Stimulated activated CD8-positive, alpha-beta memory T cell treated with anti-CD3 and anti-CD28 coated beads, Interleukin-12 subunit alpha, Interleukin-12 subunit beta, amount 100 ng/mL, for 24 hours (primary cell): ENCODE measurements at regions not wholly inside any gene's neighbourhood (a gene's known extent, or its start where the extent isn't known, plus 50 kb on each side); places are given as distances from the start of the nearest gene placed in this dataset.
"Not testable (repeated sequence)": the region's sequence is repeated elsewhere in the genome, so short reads cannot be mapped to it uniquely, and the experiment has no call there.

Experiments
- DNase-seq: peaks from one replicate; pipeline ENCODE4 v3.0.0-alpha.2; 2020; ENCODE audit errors: extremely low read depth

DNA sequence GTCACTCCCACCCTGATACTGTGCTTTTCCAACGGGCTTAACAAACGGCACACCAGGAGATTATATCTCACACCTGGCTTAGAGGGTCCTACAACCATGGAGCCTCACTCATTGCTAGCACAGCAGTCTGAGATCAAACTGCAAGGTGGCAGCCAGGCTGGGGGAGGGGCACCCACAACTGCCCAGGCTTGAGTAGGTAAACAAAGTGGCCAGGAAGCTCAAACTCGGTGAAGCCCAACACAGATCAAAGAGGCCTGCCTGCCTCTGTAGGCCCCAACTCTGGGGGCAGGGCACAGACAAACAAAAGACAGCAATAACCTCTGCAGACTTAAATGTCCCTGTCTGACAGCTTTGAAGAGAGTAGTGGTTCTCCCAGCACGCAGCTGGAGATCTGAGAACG, 1022.6 kb downstream of the RAB28 start:
- DNase-seq, result not testable (repeated sequence)

- no peak for DNase-seq
Observed at GRCh38 chr4:12459126-12459525, 1025.0 kb downstream of the RAB28 start.

GRCh38 chr4:12458621-12459020, 1025.5 kb downstream of the RAB28 start:
- no peak for DNase-seq

- DNase-seq, result no peak
Observed at GRCh38 chr4:12452291-12452690, 1023.6 kb upstream of the HS3ST1 start.

GRCh38 chr4:12447451-12447850, 1018.8 kb upstream of the HS3ST1 start:
- no peak for DNase-seq

DNA sequence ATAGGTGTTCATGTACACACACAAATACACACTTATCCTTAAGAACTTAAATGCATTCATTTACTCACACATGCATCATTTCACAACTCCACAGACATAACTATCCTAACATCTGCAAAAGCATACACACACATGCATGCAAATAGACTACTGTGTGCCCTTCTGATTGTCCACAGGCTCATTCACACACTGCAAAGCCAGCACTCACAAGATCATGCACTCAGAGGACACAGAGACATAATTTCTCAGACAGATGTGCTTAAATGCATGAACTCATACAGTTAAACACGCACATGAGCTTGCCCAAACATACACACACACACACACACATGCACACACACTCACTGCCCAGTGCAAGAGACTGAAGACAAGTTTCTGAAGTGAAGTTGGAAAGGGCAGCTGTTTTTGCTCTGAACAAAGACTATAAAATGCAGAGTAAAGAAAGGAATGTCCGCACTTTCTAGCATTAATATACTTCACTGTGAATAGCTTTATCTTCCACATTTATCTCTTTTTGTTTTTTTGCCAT, 1018.0 kb upstream of the HS3ST1 start:
- no peak for DNase-seq

DNA sequence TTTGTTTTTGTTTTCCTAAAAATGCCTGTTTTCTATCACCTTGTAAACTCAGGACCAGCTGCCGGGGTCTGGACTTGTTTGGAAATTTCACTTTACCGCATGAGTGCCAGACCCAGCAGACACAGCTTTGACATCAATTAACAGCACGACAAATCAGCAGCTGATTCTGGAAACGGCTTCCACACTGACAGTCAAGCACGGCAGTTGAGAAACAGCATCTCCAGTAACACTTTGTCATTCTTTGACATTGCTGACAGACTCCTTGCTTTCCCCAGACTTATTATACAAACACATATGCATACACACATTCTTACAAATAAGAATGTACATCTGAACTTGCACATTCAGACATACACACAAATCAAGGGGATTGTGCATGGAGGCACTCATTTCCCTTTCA, 1017.6 kb upstream of the HS3ST1 start:
- DNase-seq, result no peak

- no peak for DNase-seq
Observed at GRCh38 chr4:12445711-12446235, 1017.1 kb upstream of the HS3ST1 start.

DNA sequence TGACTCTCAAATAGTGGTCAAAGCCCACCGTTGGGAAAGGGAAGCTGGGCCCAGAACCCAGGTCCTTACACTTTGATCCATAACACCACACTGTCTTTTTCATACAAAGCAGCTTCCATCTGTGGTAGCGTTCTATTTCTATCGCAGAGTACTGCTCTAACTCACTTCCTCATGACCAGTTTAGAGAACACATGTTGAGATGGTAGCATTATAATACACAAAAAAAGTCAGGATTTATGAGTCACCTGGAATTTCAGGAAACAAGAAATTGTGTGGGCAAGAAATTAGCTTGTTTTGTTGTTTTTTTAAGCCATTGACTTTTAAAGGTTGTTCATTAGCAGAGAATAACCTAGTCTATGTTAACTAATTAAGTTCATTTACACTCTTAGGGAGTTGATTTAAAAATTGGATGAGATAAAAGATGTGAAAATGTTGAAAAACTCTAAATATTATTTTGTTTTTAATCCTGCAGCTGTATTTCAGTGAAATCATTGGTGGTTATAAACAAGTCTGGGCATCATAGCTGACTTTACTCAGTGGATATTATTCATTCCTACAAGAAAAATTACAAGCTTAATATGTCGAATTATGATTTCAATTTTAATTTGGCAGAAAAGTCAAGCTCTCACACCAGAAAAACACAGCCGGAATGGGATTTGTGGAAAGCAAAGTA, 1011.1 kb upstream of the HS3ST1 start:
- DNase-seq, result no peak

DNA sequence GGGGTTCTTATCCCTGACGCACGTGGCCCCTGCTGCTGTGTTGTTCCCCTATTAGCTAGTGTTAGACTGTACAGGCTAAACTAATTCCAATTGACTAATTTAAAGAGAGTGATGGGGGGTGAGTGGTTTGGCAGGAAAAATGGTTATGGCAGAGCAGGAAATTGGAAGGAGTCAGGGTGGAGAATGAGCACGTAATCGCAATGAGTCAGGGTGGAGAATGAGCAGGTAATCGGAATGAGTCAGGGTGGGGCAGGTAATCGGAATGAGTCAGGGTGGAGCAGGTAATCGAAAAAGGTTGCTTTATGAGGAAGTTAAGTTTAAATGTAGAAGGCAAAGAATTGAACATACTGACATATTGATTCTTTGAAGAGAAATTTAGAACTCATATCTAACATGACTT, 1002.6 kb upstream of the HS3ST1 start:
- not testable (repeated sequence) for DNase-seq

- DNase-seq, result no peak
Observed at GRCh38 chr4:12421364-12421763, 992.7 kb upstream of the HS3ST1 start.

DNA sequence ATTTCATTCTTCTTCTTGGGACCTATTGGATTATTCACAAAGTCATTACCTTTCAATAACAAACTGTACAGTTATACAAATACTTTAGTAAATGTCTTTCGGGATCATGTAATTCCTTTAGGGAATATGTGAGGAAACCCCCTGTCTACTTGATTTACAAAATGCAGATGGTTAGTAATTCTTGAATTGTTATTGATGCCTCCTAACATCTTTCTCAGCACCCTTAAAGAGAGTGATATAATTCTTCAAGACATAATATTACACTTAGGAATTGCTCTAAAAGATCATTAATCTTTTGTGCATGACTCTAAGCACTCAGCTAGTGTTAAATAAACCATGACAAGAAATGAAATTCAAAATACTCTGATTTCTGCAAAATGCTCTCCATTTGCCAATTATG, 988.1 kb upstream of the HS3ST1 start:
- no peak for DNase-seq

DNA sequence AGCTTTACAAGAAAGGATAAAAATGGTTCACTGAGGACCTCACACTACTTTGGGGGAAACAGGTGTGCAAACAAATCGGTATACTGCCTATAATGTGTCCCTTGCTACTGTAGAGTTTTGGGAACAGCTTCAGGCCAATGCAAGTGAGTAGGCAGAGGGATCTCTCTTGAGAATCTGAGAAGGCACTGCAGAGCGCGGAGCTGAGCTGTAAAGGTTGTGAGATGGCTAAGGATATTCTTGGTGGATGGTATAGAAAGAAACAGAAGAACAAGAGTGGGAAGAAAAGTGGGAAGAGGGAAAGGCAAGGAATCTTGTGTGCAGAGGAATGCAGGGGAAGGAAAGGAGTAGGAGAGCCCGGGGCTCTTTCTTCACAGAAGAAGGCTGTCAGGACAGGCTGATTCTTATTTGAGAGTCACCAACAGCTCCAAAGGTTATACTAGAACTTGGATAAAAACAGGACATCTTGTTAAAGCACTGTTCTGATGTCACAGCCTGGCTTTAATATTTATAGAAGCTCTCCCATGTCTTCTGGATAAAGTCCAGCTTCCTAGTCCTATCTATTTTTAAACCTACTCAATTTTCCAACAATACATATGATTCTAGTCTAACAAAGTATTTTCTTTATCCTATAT, 985.6 kb upstream of the HS3ST1 start:
- DNase-seq, result no peak

GRCh38 chr4:12411072-12411471, 982.4 kb upstream of the HS3ST1 start:
- DNase-seq, result no peak

DNA sequence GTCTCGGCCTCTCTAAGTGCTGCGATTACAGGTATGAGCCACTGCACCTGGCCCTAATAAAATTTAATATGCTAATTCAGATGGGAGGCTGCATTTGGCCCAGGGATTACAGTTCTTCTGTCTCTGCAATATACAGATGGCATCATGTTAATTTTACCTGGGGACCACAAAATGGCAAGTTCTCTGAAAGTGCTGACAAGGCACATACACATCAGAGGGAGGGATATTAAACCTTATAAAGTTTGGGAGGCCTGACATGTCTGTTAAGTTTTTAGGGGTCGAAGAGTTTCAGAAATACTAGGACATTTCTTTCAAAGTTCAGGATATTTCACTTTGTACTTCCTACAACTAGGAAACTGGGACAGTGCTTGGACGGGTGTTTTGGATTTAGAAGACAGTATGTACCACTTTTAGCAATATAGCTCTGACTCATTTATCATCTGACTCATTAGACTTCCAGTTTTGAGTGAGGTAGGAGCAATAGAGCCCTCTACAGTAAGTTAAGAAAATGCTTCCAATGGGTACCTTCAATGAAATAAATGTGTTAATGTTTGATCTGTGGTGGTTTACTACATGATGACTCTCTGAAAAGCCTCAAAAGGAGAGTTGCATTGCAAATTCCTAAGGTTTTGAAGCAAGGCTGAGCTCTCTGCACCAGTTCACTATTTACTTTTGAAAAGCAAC, 981.0 kb upstream of the HS3ST1 start:
- no peak for DNase-seq

DNA sequence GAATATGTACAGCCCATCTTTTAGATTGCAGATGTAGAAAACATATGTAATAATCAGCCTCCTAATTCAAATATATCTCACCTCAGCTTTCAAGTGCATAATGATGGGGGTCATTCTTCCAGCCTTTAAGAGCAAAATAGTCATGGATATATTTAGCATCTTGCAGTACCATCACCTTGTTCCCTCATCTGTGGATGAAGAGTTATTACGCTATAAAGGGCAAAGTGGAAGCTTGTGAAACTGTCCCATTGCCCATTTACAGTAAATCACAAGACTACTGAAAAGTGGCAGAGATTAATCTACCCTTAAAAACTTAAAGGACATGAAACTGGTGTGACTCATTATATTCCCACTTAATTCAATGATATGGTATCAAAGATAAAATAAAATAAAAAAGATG, 979.7 kb upstream of the HS3ST1 start:
- no peak for DNase-seq

GRCh38 chr4:12403175-12403574, 974.5 kb upstream of the HS3ST1 start:
- no peak for DNase-seq

DNA sequence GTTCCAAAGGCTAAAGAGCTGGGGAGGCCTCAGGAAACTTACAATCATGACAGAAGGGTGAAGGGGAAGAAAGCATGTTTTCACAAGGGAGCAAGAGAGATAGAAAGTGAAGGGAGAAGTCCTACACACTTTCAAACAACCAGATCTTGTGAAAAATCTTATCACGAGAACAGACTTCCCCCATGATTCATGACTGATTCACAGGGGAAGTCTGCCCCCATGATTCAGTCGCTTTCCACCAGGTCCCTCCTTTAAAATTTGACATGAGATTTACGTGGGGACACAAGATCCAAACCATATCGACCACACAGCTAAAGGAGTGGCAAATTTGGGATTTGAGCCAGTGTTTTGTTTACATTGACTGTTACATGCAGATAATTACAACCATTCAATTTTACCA, 971.1 kb upstream of the HS3ST1 start:
- no peak for DNase-seq

GRCh38 chr4:12393631-12394262, 965.1 kb upstream of the HS3ST1 start:
- DNase-seq, result no peak

DNA sequence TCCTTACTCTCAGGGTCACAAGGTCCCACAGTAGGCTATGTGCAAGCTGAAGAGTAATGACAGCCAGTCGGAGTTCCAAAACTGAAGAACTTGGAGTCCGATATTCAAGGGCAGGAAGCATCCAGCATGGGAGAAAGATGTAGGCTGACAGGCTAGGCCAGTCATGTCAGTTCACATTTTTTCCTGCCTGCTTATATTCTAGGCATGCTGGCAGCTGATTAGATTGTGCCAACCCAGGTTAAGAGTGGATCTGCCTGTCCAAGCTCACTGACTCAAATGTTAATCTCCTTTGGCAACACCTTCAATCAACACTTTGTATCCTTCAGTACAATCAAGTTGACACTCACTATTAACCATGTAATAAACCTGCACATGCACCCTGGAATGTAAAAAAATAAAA, 960.9 kb upstream of the HS3ST1 start:
- no peak for DNase-seq

GRCh38 chr4:12382567-12382966, 953.9 kb upstream of the HS3ST1 start:
- no peak for DNase-seq

DNA sequence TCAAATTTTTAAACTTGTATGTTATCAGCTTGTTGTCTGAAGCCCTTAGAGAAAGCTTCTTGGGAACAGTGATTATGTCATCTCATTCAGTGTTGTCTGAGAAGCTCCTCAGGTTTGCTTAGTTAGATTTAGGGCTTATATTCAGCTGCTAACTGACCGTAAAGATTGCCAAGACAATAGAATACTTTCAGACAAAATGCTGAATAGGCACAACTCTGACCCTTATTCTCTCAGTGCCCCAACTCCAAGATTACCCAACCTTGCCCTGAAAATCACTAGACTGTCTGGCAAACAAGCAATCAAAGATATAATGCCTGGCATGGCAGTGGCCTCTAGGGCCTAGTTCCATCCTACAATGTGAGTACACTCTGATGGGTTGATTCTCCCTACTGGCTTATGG, 950.5 kb upstream of the HS3ST1 start:
- no peak for DNase-seq
